G401 (cell line): ENCODE measurements at regions not wholly inside any gene's neighbourhood (a gene's known extent, or its start where the extent isn't known, plus 50 kb on each side); places are given as distances from the start of the nearest gene placed in this dataset.
A peak's percentile ranks its signal among the peaks of the same experiment; 100 is the strongest.

ENCODE experiments used
- DNase-seq: peaks from one replicate; pipeline ENCODE4 v3.0.0-alpha.2; 2015; ENCODE audit warnings: low spot score
- in situ Hi-C: cut with HindIII; loops from 2 replicates; pipeline ENCODE4 v1.10.0; 2016; ENCODE audit warnings: low sequenced_read_pairs, mixed read lengths

DNA sequence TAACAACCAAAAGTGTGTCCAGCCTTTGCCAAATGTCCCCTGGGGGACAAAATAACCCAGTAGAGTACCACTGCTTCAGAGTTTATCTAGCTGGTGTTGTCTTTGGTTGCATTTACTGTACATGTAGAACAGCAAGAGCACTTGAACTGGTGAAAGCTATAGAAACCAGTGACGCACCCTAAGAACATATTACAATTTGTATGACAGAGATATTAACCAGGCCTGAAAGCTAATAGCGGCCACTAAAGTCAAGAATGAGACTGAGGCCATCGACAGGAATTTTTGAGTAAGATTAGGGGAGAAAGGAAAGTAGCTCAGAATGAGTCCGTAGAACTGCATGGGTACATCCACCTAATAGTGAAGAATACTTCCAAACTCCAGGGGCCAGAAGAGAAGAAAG is 236.2 kb downstream of the MTERF1 start:
- in situ Hi-C loops = no loop called here
- DNase-seq = no peak

DNA sequence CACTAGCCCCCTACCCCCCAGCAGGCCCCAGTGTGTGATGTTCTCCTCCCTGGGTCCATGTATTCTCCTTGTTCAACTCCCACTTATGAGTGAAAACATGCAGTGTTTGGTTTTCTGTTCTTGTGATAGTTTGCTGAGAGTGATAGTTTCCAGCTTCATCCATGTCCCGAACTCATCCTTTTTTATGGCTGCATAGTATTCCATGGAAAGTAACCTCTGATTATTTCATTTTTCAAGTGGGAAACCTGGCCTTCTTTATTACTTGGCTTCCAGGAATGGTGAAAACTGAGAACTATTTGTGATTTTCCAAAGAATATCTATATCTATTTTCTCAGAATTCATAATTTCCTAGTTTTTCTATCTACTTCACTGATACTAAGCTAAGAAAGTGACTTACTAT is 235.0 kb downstream of the MTERF1 start:
- DNase-seq = no peak
- in situ Hi-C loops = no loop called here

DNA sequence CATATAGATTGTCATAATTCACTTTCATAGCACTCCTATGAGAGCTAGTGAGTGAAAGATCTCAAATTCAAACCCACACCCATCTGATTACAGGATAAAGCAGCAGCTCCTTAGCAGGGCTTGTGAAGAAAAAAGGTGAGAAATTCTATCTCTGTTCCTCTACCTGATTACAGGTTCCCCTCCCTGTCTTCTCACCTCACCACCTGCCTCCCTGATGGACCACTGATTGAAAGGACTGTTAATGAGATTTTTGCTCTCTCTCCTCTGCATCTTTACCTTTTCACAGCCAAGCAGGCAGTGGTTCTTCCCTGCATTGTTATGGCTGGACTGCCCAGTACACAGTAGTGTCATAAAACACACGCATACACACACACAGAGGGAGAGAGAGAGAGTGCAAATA is 228.5 kb downstream of the MTERF1 start:
- in situ Hi-C loops = no loop called here
- no peak for DNase-seq

- in situ Hi-C loops = no loop called here
These were observed 227.2 kb downstream of the MTERF1 start for GRCh38 chr7:91653286-91653685.

DNA sequence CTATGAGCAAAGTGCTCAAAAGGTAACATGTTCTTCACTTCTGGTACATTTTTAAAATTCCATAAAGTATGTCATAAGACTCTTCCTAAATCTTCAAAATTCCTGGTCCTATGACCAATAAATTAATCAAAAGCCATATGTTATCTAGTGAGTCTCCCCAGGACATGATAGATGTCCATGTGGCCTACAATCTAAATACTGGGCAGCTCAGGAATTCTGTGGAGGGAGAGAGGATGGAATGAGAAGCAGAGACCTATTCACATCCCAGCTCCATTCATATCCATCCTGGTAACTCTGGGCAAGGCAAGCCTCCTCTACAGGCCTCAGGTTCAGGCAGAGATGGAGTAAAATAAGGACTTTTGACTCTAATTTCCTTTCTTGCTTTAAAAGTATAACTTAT is 224.8 kb downstream of the MTERF1 start:
- in situ Hi-C loops = no loop called here
- DNase-seq = no peak

More at GRCh38 chr7:91653286-91653685, 227.2 kb downstream of the MTERF1 start:
- no peak for DNase-seq

- DNase-seq = no peak
- in situ Hi-C loops = no loop called here
These were observed 223.7 kb downstream of the MTERF1 start for GRCh38 chr7:91656541-91657482.

DNA sequence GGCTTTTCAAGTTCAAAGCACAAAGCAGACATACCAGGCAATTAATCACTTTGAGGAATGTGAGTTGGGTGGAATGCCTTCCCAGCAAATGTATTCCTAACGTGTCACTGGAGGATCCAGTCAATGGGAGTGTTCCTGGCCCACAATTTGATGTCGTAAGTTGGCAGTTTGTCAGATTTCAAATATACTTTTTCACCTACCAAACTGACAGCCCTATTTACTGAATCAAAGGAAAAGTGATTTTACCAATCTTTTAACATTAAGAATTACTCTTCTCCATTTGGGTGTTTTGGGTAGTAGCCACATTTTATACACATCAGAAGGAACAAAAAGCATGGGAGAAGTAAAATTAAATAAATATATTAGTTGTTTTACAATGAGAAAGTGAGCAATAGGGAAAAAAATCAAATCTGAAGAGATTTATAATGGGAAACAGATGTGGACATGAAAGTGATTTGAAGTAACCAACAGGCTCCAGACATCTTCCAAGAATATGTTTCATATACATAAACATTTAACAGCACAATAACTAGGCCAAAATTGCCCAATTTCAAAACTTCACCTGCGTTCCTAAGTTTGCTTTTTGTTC is 222.9 kb downstream of the MTERF1 start:
- no peak for DNase-seq
- in situ Hi-C loops = no loop called here

DNA sequence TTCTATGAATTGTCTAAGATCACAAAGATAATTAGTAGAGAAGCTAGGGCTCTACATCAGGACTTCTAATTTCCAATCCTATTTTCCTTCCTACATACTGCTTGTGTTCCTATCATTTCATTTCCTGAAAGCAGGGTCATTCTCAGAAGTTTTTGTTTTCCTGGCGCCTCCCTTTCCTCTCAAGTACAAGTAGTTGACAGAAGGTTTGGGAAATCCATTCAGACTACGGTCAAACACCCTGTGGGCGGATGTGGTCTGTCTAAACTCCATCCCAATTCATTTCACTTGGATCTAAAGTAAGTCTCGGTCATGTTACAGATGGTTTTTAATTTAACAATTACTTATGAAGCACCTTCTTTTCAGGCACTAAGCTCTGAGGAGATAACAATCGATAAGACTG is 221.4 kb downstream of the MTERF1 start:
- in situ Hi-C loops = no loop called here
- no peak for DNase-seq

- no peak for DNase-seq
- in situ Hi-C loops = no loop called here
These were observed 219.7 kb downstream of the MTERF1 start for GRCh38 chr7:91660734-91661356.

DNA sequence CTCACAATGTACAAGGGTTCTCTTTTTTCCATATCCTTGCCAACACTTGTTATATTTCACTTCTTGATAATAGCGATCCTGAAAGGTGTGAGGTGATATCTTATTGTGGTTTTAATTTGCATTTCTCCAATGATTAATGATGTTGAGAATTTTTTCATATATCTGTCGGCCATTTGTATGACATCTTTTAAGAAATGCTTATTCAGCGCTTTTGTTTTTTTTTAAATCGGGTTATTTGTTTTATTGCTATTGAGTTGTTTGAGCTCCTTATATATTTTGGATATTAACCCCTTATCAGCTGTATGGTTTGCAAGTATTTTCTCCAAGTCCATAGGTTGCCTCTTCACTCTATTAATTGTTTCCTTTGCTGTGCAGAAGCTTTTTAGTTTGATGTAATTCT is 218.8 kb downstream of the MTERF1 start:
- DNase-seq = no peak
- in situ Hi-C loops = no loop called here

GRCh38 chr7:91668217-91668616 is 212.3 kb downstream of the MTERF1 start:
- in situ Hi-C loops = no loop called here
- no peak for DNase-seq

DNA sequence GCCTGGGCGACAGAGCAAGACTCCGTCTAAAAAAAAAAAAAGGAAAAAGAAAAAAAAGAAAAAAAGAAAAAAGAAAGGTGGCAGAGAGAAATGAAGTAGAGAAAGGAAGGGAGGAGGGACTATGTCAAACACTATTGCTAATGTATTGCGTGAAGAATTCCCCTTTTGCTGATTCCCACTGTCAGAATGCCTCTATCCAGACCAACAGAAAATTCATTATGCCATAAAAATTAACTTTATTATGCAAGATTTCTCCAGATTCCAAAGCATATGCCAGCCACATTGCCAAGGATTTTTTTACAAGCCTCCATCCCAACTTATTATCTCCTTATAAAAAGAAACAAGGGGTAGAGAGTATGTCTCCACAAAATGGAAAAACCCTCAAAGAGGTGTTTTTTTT is 209.3 kb downstream of the MTERF1 start:
- no peak for DNase-seq
- in situ Hi-C loops = no loop called here

DNA sequence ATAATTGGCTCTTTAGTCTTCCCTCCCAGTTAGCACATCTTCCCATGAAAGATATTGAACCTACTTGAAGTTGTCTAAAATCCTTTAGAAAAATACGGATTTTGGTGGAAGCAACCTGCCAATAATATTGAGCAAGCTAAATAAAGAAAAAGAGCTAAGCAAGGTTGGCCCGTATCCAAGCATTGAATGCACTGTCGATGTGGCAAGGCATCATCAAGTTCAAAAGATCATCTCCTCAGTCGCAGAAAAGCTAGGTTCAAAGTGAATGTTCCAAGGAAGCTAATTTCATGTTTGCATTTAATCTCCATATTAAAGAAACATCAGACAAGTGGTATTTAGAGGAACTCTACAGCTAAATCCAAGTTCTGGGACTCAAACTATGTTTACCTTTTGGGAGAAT is 206.0 kb downstream of the MTERF1 start:
- DNase-seq = no peak
- in situ Hi-C loops = no loop called here

DNA sequence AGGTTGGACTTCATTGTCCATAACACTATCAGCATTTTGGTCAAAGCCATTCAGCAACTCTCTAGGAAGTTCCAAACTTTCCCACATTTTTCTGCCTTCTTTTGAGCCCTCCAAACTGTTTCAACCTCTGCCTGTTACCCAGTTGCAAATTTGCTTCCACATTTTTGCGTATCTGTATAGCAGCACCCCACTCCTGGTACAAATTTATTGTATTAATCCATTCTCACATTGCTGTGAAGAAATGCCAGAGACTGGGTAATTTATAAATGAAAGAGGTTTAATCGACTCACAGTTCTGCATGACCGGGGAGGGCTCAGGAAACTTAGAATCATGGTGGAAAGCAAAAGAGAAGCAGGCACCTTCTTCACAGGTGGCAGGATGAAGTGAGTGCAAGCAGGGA is 198.8 kb downstream of the MTERF1 start:
- in situ Hi-C loops = no loop called here

DNA sequence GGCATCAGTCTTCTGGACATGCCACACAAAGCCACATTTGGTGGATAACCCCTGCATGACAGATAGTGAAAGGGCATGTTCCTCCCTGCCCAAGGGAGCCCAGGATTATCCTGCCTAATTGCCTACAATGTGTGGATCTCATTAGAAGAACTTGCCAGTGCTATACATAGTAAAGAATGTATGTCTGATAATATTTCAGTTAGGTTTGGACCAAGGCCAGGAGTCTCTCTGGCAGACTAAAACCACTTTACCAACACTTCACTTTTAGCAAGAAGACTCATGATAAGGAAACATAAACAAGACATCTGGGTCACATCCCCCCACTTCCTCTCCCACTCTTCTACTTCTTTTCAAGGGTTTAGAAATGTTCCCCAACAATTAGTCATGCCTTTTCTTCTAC is 196.7 kb downstream of the MTERF1 start:
- in situ Hi-C loops = no loop called here
- no peak for DNase-seq

More for the DNA sequence above, 198.8 kb downstream of the MTERF1 start:
- DNase-seq = no peak

GRCh38 chr7:91685544-91685943 is 195.0 kb downstream of the MTERF1 start:
- DNase-seq = no peak
- in situ Hi-C loops = no loop called here

DNA sequence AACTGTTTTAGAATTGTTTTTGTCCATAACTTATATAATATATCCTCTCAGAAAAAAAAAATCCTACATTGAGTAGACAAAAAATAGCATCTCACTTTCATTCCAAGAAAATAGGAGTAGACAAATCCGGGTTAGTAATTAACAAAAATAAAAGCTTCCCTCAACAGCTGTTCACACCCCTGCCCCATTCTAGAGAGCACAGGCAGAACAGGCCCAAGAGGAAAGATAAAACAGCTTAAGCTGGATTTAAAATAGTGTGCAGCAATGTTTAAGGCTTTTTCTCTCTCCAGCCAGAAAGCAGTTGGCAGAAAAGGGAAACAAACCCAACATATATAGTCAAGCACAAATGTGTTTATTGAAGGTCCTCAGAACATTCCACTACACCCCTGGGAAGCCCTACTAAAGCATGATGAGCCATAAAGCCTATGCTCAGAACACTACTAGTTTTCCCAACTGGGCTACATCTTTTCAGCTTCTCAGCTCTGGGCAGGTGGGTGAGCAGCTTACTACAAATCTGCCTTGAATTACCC is 189.9 kb downstream of the MTERF1 start:
- DNase-seq = no peak

DNA sequence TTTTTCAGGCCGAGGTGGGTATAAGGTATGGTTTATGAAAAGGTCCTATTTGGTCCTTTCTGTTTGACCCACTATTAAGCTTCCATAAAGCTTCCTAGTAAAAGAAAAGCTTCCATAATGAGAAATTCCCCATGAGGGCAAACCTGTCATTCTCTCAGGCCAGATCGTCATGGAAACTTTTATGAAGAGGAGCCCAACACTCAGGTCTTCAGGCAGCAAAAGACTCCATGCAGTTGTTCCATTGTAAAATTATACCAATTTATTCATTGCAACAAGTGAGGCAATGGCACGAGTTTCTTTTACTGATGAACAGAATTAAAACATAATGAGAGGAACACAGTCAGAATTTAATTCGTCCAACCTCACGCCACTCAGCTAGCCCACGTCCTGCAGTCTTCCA is 188.6 kb downstream of the MTERF1 start:
- in situ Hi-C loops = no loop called here
- no peak for DNase-seq

More for the DNA sequence above, 189.9 kb downstream of the MTERF1 start:
- in situ Hi-C loops = no loop called here

DNA sequence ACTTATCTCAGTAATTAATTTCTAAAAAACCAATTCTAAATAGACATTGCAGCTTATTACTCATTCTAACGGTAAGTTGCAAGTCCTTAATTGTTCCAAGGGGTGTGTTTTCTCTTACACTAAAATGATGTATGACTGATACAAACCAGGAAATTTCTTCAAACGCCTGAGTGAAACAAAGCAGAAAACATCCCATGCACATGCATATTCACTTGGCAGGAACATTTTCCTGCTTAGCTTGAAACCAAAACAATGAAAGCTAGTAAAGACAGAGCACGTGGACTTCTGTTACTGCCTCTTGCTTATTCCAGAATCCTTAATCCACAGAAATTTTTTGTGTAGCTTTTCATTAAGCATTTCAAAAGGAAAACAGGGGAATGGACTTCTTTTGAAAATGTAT is 187.7 kb downstream of the MTERF1 start:
- DNase-seq = peak; percentile 53
- in situ Hi-C loops = no loop called here

DNA sequence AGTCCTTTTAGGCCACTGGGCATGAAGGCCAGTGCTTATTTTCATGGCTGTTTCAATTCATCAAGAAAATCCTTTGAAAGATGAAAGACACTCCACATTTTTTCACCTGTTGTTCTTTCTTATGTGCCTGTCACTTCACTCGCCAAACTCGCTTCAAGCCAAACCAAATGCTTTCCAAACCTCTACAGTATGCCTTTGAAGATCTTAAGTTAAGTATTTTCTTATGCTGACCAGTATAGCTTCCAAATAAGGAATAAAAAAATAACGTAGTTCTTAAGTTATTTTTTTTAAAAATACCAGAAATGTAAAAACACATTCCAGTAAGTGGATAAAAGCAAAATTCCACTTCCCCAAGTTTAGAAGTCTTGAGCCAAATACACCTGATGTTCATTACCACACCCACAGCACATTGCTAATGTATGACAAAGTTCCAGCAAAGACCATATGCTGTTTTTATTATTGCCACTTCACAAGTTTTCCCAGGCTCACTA is 186.1 kb downstream of the MTERF1 start:
- DNase-seq = peak; percentile 44
- in situ Hi-C loops = no loop called here
